GDM1 (cell line): ENCODE measurements at regions not wholly inside any gene's neighbourhood (a gene's known extent, or its start where the extent isn't known, plus 50 kb on each side); places are given as distances from the start of the nearest gene placed in this dataset.

Experiments used
- DNase-seq: peaks from one replicate; lab custom pipeline; 2025; lab: John Stamatoyannopoulos, UW

GRCh38 chr4:58688568-58688967 lies 1578.4 kb upstream of the IGFBP7 start:
- no peak for DNase-seq

- DNase-seq: no peak
Measured at GRCh38 chr4:58679886-58680285, 1569.7 kb upstream of the IGFBP7 start.

DNA sequence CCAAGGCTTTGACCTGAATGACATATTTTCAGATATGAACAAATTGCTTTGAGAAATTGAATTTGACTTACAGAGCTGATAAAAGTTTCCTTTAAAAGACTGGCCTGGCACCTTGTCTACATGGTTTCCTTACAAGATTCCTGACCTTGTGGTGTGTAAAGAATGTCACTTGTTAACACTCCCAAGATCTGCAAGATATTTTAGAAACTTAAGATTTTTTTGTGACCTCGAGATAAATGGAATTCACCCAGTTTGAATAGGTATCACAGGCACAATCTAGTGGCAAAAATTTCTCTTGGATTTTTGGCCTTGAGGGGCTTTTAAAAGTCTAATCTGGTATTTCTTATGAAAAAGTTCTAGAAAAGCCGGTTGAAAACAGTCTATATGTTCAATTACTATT lies 1568.9 kb upstream of the IGFBP7 start:
- no peak for DNase-seq

GRCh38 chr4:58669783-58670182 lies 1559.6 kb upstream of the IGFBP7 start:
- no peak for DNase-seq

DNA sequence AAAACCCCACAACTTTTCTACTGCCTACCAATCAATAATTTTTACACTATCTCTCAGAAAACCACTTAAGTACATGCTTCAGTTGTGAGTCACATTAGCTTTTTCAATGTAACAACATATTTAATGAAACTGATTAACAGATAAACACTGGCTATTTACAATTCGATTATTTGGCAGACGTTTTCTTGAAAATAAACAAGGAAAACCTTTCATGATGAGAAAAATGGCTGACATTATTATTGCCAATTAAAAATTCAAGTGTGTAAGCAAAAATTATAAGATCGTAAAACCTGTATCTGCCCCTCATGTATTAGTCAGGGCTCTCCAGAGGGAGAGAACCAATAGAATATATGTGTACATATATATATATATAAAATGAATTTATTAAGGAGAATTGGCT lies 1555.5 kb upstream of the IGFBP7 start:
- no peak for DNase-seq

- no peak for DNase-seq
Measured at GRCh38 chr4:58658701-58659100, 1548.5 kb upstream of the IGFBP7 start.

- DNase-seq: no peak
Measured at GRCh38 chr4:58653251-58653650, 1543.1 kb upstream of the IGFBP7 start.

- no peak for DNase-seq
Measured at GRCh38 chr4:58649226-58649625, 1539.0 kb upstream of the IGFBP7 start.

DNA sequence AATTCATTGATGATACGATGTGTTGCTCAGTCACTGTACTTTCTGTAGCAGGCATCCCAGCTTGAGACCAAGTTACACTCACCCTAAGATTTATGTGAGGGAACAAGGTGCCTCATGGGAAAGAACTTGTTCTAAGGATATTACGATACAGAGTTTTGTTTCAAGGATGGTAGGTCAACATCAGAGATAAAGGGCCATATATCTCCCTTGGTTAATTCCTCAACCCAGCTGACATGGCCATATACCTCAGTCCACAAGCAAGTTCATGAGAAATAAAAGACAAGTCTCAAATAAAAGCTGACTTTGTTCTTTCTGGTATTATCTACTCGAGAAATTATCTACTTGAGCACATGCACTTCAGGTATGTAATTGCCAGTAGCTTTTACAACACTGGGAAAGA lies 1535.9 kb upstream of the IGFBP7 start:
- no peak for DNase-seq

DNA sequence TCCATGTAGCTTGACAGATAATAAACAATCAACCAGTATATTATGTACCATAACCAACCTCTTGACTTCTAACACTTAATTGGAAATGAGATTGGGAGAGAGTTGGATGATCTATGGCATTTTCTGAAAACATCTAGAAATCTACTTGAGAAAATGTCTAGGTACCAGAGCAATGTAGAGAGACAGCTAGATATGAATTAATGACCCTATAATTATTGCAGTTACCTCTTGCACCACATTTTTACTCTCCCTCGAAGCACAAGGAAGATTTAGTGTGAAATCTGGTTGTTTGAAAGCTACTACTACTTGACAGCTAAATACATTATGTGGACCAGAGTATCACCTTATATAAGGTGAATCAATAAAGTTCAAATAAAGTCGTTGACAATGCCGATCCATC lies 1534.4 kb upstream of the IGFBP7 start:
- DNase-seq: no peak

- DNase-seq: no peak
Measured at GRCh38 chr4:58636381-58636780, 1526.2 kb upstream of the IGFBP7 start.

DNA sequence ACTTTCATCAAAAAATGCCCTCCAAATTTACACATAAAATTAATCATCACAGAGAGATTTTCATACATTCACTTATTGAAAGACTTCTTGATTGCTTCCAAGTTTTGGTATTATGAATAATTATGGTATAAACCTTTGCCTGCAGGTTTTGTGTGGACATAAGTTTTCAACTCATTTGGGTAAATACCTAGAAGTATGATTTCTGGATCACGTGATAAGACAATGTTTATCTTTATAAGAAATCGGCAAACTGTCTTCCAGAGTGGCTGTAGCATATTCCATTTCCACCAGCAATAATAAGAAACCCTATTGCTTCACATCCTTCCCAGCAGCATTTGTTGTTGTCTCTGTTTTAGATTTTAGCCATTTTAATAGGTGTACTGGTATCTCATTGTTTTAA lies 1507.0 kb upstream of the IGFBP7 start:
- no peak for DNase-seq

DNA sequence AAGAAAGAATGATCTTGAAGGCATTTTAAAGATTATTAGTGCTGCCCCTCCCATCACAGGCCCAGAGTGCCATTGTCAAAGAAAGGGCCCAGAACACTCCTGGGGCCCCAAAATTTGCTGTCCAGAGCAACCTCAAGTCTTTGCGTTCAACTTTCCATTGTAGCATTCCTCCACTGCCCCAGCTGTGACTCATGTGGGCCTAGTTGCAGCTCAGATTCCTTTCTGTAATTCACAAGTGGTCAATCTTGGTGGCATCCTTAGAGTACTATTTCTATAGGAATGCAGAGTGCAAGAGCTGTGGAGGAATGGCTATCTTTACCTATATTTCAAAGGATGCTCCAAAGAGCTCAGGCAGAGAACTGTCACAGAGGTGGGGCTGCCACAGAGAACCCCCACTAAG lies 1500.8 kb upstream of the IGFBP7 start:
- DNase-seq: no peak

GRCh38 chr4:58606303-58606702 lies 1496.1 kb upstream of the IGFBP7 start:
- no peak for DNase-seq

- DNase-seq: no peak
Measured at GRCh38 chr4:58603951-58604350, 1493.8 kb upstream of the IGFBP7 start.

GRCh38 chr4:58602731-58603359 lies 1492.7 kb upstream of the IGFBP7 start:
- DNase-seq: no peak

GRCh38 chr4:58602022-58602421 lies 1491.8 kb upstream of the IGFBP7 start:
- DNase-seq: no peak

- no peak for DNase-seq
Measured at GRCh38 chr4:58600290-58600689, 1490.1 kb upstream of the IGFBP7 start.

GRCh38 chr4:58590722-58591121 lies 1480.5 kb upstream of the IGFBP7 start:
- DNase-seq: no peak

GRCh38 chr4:58587856-58588255 lies 1477.7 kb upstream of the IGFBP7 start:
- DNase-seq: no peak

GRCh38 chr4:58566260-58566659 lies 1456.1 kb upstream of the IGFBP7 start:
- no peak for DNase-seq

GRCh38 chr4:58564695-58565475 lies 1454.7 kb upstream of the IGFBP7 start:
- DNase-seq: no peak

DNA sequence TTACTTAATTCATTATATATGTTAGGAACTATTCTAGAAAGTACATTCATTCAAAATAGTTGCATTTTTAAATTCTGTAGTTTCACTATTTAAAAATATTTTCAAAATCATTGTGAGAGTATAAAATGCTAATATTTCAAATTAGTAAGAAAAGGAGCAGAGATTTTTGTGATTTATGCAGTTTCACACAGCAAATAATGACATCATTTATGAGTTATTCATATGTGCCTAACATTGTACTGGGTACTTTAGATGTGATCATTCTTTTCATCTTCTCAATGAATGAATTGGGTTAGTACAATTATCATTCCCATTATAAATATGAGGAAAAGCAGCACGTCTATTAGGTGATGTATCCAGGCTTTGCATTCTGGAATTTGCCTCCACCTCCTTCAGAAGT lies 1451.0 kb upstream of the IGFBP7 start:
- DNase-seq: no peak

- DNase-seq: no peak
Measured at GRCh38 chr4:58560736-58561135, 1450.6 kb upstream of the IGFBP7 start.
